ENCODE measurements at regions not wholly inside any gene's neighbourhood (a gene's known extent, or its start where the extent isn't known, plus 50 kb on each side); places are given as distances from the start of the nearest gene placed in this dataset.

DNA sequence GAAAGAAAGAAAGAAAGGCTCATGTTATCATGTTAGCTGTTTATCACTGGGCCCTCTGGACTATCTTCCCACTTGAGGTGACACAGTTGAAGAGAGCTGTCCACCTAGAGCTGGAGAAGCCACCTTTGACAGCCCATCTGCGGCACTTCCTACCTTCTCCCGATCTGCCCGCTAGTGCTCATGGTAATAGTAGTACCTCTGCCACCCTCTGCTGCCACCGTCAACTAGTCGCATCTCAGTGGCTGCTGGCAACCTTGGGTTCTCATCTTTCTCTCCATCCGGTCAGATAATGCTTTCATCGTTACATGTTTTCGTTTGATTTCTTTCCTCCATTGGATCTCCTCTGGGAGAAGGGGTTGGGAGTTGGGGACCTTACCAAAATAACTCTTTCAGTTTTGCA, 63.2 kb upstream of the COPS8 start:
- H3K4me3 ChIP-seq (ENCODE audit: low read depth, low read length), result no peak overlapping the region
- DNase-seq (ENCODE audit: low read depth, low spot score), result no peak
- in situ Hi-C loops (cut with HindIII; ENCODE audit: low sequenced_read_pairs), result no loop called here
- TF ChIP-seq, protein P1, sequence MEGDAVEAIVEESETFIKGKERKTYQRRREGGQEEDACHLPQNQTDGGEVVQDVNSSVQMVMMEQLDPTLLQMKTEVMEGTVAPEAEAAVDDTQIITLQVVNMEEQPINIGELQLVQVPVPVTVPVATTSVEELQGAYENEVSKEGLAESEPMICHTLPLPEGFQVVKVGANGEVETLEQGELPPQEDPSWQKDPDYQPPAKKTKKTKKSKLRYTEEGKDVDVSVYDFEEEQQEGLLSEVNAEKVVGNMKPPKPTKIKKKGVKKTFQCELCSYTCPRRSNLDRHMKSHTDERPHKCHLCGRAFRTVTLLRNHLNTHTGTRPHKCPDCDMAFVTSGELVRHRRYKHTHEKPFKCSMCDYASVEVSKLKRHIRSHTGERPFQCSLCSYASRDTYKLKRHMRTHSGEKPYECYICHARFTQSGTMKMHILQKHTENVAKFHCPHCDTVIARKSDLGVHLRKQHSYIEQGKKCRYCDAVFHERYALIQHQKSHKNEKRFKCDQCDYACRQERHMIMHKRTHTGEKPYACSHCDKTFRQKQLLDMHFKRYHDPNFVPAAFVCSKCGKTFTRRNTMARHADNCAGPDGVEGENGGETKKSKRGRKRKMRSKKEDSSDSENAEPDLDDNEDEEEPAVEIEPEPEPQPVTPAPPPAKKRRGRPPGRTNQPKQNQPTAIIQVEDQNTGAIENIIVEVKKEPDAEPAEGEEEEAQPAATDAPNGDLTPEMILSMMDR (IDR thresholded peaks at IDR 0.05; ENCODE audit: low read depth, low read length), result no peak

DNA sequence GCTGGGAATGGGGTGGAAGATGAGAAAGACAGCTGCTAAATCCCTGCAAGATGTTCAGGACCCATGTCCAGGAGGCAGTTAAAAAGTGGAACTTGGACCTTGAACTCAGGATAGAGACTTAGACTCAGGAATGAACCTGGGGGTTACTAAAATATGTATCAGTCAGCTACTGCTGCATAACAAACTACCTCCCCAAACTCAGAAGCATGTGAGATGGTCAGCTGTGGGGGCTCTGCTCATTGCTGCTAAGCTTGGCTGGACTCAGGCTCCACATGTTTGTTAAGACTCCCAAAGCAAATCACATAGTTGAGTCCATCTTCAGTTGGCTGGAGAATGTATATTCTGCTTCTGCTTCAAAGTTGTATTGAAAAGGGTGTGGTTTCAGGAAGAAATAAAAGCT, 61.4 kb upstream of the COPS8 start:
- in situ Hi-C loops (cut with HindIII; ENCODE audit: low sequenced_read_pairs), result no loop called here
- no peak overlapping the region for H3K4me3 ChIP-seq (ENCODE audit: low read depth, low read length)
- DNase-seq (ENCODE audit: low read depth, low spot score), result no peak
- TF ChIP-seq, protein P1 (IDR thresholded peaks at IDR 0.05; ENCODE audit: low read depth, low read length), result no peak

DNA sequence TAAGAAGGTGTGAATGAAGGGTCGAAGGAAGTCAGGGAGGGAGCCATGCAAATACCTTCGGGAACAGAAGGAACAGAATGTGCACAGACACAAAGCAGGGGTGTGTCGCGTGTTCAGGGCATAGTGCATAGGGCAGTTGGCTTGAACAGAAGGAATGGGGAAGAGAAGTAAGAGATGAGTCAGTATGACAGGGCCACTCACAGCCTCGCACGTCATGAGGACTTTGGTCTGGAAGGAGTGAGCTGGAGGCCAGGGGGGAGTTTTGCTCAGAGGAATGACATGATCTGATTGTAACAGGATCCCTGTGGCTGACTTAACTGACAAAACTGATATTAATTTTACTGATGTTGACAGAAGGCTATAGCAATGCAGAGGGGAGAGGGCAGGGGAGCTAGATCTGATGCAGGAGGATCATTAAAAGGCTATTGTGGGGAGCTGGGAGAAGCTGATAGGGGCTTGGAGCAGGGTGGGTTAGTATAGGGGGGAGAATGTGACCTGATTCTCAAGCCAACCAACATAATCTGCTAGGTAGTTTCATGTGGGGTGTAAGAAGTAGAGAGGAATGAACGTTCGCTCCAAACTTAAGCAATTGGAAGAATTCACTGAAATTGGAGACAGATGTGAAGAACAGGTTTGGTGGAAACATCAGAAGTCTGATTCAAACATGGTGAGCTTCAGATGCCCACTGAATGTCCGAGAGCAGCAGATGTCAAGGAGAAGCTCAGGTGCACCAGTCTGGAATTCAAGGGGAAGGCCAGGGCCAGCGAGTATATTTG, 60.4 kb upstream of the COPS8 start:
- DNase-seq (ENCODE audit: low read depth, low spot score), result peak; percentile 87
- in situ Hi-C loops (cut with HindIII; ENCODE audit: low sequenced_read_pairs), result no loop called here
- TF ChIP-seq, protein P1 (IDR thresholded peaks at IDR 0.05; ENCODE audit: low read depth, low read length), result no peak
- H3K4me3 ChIP-seq (ENCODE audit: low read depth, low read length), result no peak overlapping the region

GRCh38 chr2:237026981-237027711, 58.5 kb upstream of the COPS8 start:
- DNase-seq (ENCODE audit: low read depth, low spot score), result peak; percentile 80
- in situ Hi-C loops (cut with HindIII; ENCODE audit: low sequenced_read_pairs), result no loop called here
- TF ChIP-seq, protein P1 (IDR thresholded peaks at IDR 0.05; ENCODE audit: low read depth, low read length), result peak; percentile 87
- no peak overlapping the region for H3K4me3 ChIP-seq (ENCODE audit: low read depth, low read length)

DNA sequence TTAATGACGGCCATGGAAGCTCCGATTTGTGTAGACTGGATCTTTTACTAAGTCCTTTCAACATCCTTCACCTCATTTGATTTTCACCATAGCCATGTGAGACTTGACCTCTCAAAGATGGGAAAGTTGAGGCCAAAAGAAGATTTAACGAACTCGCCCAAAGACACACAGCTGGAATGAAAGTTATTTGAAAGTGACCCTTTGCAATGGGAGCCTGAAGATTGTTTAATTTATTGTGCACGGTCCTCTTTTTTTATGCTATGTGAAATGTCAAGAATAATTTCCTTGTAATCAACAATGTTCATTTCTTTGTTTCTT, 58.0 kb upstream of the COPS8 start:
- in situ Hi-C loops (cut with HindIII; ENCODE audit: low sequenced_read_pairs), result no loop called here
- DNase-seq (ENCODE audit: low read depth, low spot score), result no peak
- no peak overlapping the region for H3K4me3 ChIP-seq (ENCODE audit: low read depth, low read length)
- TF ChIP-seq, protein P1 (IDR thresholded peaks at IDR 0.05; ENCODE audit: low read depth, low read length), result no peak

DNA sequence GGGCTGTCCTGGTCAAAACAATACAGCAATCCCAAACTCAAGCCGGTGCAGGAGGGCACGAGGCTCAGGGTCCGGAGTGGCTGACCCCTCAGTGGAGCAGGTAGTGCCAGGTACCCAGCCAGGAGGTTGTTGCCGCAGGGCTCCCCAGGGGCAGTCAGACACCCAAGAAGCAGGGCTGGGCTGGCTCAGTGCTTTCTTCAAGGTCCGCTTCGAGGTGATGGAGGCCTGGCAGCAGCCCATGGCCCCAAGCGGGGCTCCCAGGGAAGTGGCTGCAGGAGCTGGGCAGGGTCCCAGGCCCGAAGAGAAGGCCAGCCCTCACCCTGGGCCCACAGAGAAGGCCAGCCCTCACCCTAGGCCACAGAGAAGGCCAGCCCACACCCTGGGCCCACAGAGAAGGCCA, 55.3 kb upstream of the COPS8 start:
- DNase-seq (ENCODE audit: low read depth, low spot score), result no peak
- TF ChIP-seq, protein P1 (IDR thresholded peaks at IDR 0.05; ENCODE audit: low read depth, low read length), result no peak
- in situ Hi-C loops (cut with HindIII; ENCODE audit: low sequenced_read_pairs), result no loop called here
- H3K4me3 ChIP-seq (ENCODE audit: low read depth, low read length), result no peak overlapping the region

Measured in astrocyte of the spinal cord (primary cell).